ENCODE measurements at regions not wholly inside any gene's neighbourhood (a gene's known extent, or its start where the extent isn't known, plus 50 kb on each side); places are given as distances from the start of the nearest gene placed in this dataset.
"Not testable (repeated sequence)": the region's sequence is repeated elsewhere in the genome, so short reads cannot be mapped to it uniquely, and the experiment has no call there.

- no peak for DNase-seq
Measured at GRCh38 chr7:156590212-156590611, 50.4 kb upstream of the RNF32 start.

- DNase-seq, result no peak
Measured at GRCh38 chr7:156589808-156590207, 50.8 kb upstream of the RNF32 start.

- no peak for DNase-seq
Measured at GRCh38 chr7:156585926-156586325, 54.6 kb upstream of the RNF32 start.

- DNase-seq, result no peak
Measured at GRCh38 chr7:156585025-156585648, 55.4 kb upstream of the RNF32 start.

DNA sequence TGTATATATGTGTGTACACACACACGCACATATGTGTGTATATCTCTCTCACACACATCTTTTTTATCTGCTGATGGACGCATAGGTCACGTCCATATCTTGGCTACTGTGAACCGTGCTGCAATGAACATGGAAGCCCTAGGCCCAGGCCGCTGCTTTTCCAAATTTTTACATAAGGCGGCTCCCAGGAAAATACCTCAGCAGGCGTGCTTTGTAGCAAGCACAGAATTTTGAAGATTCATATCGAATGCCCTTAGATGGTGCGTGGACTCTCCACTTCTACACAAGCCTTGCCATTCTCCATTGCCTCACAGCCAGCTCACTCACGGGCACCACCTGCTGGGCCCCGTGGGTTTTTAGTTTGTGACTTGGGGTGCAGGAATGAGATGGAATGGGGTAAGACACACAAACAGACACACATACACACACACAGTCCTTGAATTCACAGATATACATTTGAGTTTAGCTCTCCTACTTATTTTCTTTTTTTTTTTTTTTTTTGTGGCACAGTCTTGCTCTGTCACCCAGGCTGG lies 57.9 kb upstream of the RNF32 start:
- DNase-seq, result no peak

DNA sequence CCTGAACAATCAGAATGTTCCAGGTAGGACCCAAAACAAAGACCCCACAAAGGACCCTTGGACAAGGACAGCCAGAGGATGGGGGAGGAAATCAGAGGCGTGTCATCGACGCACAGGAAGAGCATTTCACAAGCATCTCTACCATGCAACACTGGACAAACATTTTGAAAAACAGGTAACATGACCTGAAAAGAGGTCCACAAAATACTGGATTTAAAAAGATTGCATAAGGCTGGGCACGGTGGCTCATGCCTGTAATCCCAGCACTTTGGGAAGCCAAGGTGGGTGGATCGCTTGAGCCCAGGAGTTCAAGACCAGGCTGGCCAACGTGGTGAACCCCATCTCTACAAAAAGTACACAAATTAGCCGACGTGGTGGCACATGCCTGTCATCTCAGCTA lies 60.5 kb upstream of the RNF32 start:
- no peak for DNase-seq

GRCh38 chr7:156579566-156579965 lies 61.0 kb upstream of the RNF32 start:
- DNase-seq, result no peak

DNA sequence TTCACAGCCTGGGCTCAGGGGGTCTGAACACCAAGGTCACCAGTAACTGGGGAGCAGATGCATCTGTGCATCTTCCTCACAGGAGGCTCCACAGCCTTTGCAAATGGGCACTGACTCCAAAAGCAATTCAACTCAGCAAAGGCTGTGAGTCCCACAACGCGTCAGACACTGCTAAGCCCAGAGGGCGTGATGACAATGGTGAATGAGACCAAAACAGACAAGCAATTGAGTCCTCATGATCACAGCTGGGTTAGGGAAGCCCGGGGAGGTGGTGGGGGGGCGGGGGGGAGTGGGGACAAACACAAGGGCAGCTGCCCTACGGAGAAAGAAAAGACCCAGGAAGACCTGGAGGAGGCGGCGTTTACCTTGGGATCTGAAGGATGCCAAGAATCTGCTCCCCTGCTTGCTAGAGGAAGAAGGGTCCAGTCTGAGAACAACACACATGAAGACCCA lies 61.6 kb upstream of the RNF32 start:
- DNase-seq, result no peak

GRCh38 chr7:156578578-156578940 lies 62.0 kb upstream of the RNF32 start:
- no peak for DNase-seq

DNA sequence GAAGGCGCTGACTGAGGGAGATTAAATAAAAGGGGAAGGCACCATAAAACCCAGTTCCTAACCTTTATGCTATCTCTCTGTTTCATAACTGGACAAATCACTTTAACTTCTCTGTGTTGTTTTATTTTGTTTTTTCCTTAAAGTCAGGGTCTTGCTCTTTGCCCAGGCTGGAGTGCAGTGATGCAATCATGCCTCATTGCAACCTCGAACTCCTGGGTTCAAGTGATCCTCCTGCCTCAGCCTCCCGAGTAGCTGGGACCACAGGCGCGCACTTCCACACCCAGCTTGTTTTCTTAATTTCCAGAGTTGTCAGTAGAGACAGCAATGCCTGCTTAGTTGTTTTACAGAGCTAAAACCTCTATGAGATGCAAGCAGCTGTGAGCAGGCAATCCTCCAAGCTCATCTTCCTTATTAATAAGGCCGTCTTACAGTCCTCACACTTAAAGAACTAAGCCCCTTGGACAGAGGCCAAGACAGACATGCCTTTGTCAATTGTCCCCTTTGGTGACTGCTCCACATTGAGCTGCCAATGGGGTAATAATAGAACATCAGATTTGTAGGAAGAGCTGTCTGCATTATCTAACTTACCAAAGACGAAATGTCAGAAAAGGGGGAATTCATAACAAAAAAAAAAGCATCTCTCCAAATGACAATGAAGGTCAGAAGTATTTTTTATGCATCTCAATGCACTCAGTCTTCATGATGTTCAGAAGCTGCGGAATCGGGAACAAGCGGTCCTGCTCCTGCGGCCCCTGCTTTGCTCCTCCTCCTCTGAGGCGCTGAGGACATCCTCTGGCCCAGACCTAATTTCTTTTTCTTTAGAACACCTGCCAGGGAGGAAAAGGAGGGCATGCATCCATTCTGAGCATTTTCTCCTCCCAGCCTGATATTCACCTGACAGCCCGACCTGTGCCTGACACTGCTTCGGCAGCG lies 62.7 kb upstream of the RNF32 start:
- DNase-seq, result no peak

DNA sequence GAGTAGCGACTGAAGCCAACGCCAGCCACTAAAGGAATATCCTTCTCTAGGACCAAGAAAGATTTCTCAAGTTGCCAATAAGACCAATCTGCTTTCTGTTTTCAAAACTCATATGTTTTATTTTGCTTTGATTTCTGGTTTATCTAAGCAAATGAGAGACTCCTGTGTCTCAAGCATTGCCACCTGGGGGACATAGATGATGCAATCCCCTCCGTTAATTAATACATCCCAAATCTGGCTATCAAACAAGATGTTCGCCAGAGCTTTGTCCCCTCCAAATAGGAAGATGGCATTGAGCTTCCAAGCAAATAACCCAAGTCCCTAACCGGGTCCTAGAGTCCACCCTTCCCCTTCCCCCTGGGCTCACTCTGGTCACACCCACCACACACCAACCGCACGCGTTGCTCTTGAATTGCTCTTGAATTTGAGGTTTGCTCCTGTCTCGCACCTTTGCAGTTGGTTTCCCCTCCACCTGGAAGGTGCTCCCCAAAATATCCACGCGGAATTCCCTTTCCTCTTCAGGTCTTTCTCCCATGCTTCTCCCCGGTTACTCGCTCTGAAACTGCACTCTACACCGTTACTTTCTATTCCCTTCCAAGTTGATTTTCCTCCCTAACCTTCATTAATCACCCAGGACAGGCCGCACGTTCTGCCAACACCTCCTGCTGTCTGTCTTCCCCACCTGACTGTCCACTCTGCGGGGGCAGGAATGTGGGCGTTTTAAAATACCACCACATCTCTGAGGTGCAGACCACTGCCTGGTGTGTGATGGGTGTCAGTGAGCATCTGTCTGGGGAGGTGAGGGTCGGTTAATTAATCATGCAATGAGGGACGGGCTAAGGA lies 64.1 kb upstream of the RNF32 start:
- no peak for DNase-seq

GRCh38 chr7:156568258-156568657 lies 72.3 kb upstream of the RNF32 start:
- DNase-seq, result no peak

GRCh38 chr7:156566812-156567549 lies 73.6 kb upstream of the RNF32 start:
- DNase-seq, result peak in 1 of 2 experiments; percentile 20

GRCh38 chr7:156565002-156565401 lies 75.6 kb upstream of the RNF32 start:
- not testable (repeated sequence) for DNase-seq

DNA sequence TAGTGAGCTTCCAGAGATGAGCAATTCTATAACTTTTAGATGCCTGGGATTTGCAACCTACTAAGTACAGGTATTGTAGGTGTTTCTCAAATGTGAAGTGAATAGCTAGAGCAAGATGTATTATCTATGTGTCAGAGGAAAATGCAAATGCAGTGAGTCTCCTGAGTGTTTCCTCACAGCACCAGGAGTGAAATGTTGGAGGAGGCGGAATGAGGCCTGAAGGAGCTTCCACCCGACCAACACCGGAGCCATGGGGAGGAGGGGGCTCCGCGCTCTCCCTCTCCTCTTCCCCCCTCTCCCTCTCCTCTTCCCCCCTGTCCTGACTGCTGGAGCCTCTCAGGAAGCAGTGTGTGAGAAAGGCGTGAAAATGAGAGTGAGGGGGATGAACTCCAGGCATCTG lies 79.9 kb upstream of the RNF32 start:
- DNase-seq, result no peak

DNA sequence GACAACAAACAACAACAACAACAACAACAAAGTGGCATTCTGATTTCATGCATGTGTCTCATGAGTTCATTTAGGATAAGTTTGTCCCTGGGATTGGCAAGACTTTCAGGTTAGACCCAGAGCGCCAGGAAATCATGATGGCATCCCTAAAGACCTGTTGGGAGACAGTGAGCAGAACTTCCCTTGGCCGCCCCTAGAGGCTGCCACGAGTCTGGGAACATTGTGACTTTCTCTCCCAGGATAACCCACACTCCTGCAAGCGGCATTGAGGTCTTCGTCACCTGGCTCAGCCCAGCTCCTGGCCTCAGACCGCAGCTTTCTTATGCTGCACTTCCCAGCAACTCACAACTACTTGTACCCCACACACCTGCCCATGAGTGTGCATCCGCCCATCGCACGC lies 80.5 kb upstream of the RNF32 start:
- DNase-seq, result no peak

- no peak for DNase-seq
Measured at GRCh38 chr7:156559001-156559400, 81.6 kb upstream of the RNF32 start.

- DNase-seq, result no peak
Measured at GRCh38 chr7:156558198-156558597, 82.4 kb upstream of the RNF32 start.

- DNase-seq, result no peak
Measured at GRCh38 chr7:156556083-156556482, 84.5 kb upstream of the RNF32 start.

GRCh38 chr7:156554488-156554887 lies 86.1 kb upstream of the RNF32 start:
- peak in 1 of 2 experiments; percentile 12 for DNase-seq

DNA sequence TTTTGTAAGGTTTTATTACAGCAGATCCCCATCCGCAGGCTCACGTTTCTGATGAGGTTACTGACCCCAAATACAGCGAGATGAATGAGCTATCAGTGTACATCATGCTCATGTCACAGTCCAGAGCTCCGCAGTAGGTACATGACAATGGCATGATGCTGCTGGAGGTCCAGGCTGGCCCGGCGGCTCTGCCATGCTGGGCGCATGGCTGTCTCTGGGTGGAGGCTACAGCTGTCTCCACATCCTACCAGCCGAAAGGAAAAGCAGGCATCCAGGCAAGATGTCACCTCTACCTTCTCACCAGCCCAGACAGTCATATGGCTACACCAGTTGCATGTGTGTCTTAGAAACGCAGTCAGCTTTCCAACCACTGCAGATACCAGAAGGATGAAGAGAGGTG lies 90.9 kb upstream of the RNF32 start:
- DNase-seq, result no peak

DNA sequence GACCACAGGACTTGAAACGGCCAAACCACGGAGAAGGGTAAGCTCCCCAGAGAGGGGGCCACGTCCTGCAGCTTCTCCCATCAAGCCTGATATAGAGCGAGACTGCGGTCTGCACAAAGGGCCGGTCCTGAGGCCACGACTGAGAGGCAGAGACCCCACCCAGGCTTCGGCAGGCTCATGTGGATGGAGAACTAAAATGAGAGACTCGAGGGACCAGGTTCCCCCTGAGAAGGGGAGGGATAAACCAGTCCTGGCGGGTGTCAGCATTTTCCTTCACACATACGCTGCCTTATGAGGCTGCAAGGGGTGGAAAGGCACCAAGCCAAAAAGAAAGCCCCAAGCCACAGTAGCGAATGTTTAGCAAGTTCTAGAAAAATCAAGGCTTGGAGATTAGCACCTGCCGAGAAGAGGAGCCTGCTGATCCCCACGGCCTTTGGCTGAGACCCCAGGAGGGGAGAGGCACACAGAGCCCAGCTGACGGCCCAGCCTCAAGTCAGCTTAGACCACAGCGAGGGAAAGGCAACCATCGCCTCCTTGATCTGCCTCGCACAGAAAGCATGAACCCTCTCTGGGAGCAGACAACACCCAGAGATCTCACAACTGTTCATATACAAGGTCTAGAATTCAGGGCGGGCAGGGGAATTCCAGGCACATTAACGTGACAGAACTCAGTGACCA lies 92.6 kb upstream of the RNF32 start:
- no peak for DNase-seq

Data from NCI-H2081 (cell line).